Epidermal melanocyte (primary cell): ENCODE measurements at regions not wholly inside any gene's neighbourhood (a gene's known extent, or its start where the extent isn't known, plus 50 kb on each side); places are given as distances from the start of the nearest gene placed in this dataset.

Experiments used
- DNase-seq: peaks from one replicate; pipeline ENCODE4 v3.0.0; 2011; ENCODE audit warnings: low spot score; ENCODE audit not compliant: insufficient read length

DNA sequence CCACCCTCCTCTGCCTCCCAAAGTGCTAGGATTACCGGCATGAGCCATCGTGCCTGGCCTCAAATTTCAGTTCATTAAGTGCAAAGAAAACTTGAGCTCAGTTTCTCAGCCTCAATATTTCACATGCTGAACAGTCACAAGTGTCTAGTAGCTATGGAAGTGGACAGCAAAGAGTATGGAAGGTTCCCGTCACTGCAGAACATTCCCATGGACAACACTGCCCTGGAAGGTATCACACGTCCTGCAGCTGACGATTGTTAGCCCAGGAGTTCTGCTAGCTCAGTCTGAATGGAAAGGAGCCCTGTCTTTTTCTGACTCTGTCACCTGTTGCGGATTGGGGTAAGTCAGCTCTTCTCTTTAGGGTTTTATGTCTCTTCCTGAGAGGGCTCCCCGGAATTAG is 86.2 kb upstream of the PTPRM start:
- DNase-seq = no peak

DNA sequence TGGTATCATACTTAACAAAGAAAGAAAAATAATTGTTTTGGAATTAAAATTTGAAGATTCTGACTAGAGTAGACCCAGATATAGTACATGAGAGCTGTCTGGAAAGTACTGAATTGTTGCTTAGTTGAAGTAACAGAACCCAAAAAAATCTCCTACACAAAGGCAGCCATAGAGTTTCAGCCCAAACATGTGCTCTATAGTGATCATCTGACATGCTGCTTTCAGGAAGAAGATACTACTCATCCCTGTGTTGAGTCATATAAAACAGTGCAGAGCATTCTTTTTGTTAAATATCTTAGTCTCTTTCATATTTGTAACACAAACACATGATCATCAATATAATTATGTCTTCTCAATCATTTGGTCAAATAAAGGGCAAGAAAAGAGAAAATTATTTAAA is 84.8 kb upstream of the PTPRM start:
- DNase-seq = peak; percentile 56

DNA sequence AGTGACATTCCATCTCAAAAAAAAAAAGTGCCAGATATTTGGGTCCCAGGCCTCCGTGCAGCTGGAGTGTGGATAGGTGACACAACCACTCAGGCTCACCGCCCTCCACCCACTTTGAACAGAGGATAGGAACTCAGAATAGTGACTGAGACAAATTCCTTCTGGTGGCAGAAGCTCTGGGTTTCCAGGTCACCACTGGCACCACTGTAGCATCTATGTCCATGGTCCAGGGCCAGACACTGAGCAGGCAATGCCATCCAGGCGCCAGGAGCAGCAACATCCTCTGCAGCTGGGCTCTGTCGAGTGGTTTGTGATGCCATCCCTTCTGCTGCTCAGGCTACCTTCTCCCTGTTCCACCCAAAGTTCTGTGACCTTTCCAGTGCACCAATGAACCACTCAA is 81.5 kb upstream of the PTPRM start:
- DNase-seq = no peak

DNA sequence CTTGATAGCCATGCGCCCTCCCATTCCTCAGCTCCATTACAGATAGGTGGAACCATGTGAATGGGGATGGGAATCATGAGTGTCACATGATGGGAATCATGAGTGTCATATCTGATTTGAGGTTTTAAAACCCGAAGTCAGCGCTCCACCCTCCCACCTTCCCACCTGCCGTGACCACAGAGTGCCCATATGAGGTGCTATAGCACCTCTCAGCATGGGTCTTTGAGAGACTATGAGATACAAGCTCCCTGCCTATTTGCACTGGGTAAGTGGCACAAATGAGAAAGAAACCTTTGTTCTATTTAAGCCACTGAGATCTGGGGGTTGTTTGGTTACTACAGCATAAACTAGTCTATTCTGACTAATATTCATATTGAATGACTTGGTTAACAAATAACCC is 78.5 kb upstream of the PTPRM start:
- DNase-seq = no peak

DNA sequence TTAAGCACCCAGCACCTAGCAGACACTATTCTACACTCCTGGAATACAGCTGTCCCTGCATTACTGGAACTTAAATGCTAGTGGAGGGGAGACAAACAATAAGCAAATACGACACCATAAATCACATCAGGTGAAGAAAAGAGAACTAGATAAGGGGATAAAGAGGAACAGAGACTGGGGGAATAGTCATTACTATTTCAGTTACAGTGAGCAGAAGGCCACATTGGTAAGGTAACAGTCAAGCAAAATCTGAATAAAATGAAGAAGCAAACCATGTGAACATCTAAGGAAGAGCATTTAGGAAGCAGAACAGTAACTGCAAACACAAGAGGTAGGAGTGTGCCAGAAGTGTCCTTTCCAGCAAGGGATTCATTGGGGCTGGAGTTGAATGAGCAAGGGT is 77.0 kb upstream of the PTPRM start:
- DNase-seq = no peak

DNA sequence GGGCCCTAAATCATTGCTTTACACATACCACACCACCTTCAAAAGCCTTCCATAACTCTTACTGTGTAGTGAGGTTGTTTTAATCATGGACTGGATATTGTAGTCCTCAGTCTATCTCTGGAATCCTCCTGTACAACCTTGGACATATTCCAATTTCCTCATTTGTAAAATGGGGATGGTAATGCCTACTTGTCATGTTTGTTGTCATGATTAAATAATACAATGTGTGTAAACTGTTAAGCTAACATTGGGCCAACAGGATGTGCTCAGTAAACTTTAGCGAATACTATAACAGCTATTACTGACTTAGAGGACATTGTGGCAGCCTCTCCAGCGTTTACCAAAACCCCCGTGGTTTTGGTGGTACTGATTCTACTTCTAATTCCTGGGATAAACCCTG is 74.7 kb upstream of the PTPRM start:
- DNase-seq = no peak

DNA sequence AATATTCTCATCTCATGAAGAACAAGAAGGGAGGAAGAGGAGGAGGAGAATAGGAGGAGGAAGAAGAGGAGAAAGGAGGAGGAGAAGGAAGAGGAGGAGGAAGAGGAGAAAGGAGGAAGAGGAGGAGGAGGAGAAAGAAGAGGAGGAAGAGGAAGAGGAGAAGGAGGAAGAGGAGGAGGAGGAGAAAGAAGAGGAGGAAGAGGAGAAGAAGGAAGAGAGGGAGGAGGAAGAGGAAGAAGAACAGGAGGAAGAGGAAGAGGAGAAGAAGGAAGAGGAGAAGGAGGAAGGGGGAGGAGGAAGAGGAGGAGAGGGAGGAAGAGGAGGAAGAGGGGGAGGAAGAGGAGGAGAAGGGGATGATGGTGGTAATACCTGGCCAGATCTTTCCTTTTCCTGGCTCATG is 70.0 kb upstream of the PTPRM start:
- DNase-seq = no peak

DNA sequence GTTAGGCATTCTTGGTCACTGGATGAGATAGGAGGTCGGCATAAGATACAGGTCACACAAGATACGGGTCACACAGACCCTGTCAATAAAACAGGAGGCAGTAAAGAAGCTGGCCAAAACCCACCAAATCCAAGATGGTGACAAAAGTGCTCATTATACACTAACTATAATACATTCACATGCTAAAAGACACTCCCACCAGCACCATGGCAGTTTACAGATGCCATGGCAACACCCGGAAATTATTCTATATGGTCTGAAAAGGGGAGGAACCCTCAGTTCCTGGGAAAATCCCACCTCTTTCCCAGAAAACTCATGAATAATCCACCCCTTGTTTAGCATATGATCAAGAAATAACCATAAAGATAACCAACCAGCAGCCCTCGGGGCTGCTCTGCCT is 56.0 kb upstream of the PTPRM start:
- no peak for DNase-seq

DNA sequence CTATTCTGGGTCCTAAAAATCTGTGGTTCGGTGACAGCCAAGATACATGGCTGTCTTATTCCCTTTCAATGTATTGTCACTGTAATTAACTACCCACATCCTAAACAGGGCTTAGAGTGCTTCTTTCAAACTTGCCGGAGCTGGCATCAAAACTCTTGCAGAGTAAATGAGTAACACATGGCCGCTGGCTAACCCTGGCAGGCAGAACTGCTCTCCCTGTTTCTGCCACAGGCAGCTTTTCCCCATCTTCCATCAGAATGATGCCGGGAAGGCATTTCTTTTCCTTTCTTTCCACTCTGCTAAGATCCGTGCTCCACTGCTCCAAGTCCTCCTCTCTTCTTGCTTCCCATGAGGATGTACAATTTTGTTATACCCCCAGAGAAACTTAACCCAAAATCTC is 54.8 kb upstream of the PTPRM start:
- DNase-seq = no peak

DNA sequence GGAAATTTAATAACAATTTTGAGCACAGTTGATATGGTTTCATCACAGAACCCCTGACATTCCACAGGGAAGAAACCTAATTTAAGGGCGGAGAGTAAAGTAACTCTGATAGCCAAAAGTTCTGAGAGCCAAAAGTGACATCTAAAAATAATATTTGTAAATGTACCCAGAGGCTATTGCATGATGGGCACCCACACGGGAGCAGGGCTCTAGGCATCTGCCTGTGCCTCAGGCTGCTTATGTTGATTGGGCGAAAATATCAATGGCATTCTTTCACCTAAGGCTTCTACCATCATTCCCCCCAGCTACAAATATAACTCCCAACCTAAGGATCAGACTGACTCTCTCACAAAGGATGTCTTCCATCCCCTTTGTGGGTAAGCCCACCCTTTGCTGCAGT is 54.1 kb upstream of the PTPRM start:
- DNase-seq = no peak

DNA sequence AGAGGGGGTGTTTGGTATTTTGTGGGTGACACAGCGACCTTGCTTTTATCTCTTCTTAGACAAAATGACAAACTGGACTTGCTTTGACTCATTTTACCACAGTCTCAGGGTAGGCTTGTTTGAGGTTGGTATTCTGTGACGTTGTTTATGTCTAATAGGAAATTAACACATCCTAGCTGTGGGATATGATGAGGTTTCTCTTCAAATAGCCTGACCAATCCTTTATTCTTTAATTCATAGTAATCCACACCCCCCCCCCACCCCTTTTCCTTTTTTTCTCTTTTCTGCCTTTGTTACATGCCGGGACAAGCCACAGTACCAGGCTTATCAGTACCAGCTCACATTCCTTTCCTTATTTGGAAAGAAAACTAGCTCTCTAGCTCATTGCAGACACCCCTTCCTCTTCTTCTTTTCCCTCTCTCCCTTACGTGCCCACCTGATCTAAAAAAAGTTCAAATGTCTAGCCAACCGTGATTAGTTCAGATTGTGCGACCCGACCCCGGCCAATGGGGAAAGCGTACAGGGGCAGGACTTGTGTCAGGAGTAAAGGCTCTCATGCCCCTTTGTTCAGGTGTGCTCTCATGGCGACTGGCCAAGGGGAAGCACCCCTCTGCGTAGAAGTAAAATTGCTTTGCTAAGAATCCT is 52.2 kb upstream of the PTPRM start:
- no peak for DNase-seq

DNA sequence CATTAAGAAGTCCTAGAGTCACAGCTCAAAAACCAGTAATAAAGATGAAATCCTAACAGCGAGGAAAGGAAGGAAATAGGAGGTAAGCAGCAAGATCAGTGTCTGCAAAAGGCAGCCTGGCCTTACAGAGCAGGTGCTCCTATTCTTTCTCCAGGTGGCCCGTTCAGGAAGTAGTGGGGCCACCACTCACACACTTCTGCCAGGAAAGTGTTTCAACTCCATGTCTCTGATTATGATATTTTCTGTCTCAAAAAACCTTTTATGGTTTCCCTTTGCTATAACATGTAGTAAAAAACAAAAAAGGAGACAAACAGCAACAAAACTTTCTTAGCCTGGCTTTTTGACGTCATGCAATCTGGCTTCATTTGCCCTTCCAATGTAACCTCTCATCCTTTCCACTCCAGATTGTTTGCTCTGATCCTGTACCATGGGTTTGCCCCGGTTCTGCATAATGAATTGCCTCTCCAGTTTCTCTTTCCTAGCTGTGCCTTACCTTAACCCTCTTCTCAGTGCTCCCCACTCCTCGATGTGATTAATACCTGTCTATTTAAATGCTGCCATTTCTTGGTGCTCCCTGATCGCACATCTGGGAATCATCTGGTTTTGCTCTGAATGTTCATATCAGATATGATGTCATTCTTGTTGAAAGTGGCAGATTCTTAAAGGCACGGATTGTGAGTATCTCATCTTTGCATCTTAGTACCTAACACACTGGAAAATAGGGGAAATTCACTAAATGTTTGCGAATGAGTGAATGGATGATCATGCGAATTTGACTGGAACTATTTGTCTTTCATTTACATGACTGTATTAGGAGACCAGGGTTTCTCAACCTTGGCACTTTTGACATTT is 50.6 kb upstream of the PTPRM start:
- no peak for DNase-seq
